T-helper 1 cell treated with Interleukin-12 subunit alpha and Interleukin-12 subunit beta and Interleukin-4 antibody, amounts not matched to agents 30 ng/mL and 1 ng/mL, for 36 hours (primary cell): ENCODE measurements at regions not wholly inside any gene's neighbourhood (a gene's known extent, or its start where the extent isn't known, plus 50 kb on each side); places are given as distances from the start of the nearest gene placed in this dataset.

Experiments
- intact Hi-C: fragments of 100-400 bp; cut with micrococcal nuclease; formaldehyde crosslinking; loops from one replicate; pipeline ENCODE4 v1.15.1; 2024

DNA sequence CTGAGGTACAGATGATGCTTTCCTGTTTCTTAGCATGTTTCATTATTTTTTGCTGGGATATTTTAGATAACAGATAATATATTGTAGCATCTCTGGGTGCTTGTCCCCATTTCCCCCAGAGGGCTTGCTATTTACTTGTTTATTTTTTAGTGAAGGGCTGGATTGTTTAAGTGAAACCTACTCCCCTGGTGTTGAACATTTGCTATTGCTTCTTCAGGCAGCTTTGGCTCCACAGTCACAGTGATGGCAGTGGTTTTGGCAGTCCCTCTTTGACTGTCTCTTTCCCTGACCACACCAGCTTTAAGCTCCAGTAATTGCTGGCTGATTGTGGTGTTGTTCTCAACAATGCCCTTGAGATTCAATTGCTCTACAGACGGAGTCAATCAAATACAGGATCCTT, 128.9 kb downstream of the KLF13 start:
- intact Hi-C loops: no loop called here

DNA sequence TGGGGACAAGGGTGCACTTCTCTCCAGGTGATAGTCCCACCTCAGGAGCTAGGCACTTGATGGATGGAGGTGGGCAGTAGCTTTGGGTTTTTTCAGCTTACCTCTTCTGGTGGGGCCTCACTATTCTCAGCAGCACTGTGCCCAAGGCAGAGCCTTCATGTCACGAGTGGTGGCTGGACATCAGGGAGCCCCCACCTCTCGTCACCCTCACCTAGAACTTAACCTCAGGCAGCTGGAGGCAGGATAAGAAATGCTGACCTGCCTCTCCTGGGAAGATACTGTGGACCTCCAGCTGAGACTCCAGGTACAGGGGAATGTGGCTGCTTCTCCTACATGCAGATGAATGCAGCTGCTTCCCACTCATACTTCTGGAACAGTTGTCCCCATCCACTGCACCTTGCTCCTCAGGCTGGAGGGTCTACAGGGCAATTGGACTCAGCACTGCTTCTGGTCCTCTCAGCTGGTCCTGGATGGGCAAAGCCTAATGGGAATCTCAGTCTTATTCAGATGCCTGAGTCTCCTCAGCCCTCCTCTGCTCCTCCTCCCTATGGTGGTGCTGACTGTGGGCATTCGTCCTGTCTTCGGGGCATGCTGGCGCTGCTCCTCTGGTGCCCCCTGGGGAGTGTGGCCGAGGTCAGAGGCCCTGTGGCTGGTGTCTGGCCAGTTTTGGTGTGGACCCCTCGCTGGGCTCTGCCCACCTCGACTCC, 129.9 kb downstream of the KLF13 start:
- intact Hi-C loops: no loop called here

DNA sequence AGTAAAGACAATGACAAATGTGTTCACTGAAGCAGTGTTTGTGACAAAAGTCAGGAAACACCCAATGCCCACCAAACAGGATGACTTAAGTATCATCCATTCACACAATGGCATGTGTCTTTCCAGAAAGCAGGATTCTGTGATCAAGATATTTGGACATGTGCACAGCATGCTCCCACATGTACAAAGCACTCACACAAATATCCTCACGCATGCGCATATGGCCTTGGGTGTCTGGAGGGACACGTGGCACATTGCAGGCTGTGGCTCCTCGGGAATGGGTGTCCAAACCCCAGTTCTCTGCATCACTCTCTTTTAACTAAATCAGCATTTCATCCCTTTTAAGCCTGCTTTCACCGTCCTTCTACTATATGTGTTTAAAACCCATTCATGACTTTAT, 130.5 kb downstream of the KLF13 start:
- intact Hi-C loops: no loop called here

DNA sequence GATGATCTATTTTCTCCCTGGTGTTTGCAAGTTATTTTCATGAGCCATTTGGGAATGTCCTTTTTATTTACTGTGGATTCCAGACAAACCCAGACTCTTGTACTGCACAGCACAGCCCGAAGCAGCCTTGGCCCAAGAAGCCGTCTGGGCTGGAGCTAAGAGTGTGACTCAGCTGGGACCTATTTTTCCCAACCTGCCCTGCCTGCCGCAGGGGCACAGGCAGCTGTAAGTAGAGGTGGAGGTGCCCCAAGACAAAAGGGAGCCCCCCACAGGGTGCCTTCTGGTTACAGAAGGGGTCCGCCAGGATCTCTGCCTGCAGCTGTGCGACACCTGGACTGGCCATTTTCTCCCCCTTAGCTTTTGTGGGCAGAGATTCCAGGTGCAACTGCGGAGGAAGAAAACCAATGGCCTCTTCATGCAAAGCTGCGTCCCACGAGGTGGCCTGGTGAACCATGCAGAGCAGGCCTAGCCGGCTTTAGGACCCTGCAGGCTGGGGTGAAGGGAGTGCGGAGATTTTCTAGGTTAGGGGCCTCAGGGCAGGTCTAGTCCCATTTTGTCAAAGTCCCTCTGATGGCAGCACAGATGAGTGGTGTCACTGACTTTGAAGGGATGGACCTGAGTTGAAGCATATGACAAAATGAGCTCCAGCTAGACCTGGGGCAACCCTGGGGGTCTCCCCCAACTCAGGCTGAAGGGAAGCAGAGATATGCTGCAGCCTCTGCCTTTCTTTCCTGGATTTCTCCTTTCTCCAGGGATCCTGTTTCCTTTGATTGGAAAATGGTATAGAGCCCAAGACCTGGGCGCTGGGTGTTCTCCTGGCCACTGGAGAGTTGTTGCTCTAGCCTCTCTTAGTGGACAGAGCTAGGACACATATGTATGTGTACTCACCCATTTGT, 131.2 kb downstream of the KLF13 start:
- intact Hi-C loops: loop anchor here (2.0 kb wide), 1 partner anchor 13 kb away; no protein-coding TSS in a partner anchor

DNA sequence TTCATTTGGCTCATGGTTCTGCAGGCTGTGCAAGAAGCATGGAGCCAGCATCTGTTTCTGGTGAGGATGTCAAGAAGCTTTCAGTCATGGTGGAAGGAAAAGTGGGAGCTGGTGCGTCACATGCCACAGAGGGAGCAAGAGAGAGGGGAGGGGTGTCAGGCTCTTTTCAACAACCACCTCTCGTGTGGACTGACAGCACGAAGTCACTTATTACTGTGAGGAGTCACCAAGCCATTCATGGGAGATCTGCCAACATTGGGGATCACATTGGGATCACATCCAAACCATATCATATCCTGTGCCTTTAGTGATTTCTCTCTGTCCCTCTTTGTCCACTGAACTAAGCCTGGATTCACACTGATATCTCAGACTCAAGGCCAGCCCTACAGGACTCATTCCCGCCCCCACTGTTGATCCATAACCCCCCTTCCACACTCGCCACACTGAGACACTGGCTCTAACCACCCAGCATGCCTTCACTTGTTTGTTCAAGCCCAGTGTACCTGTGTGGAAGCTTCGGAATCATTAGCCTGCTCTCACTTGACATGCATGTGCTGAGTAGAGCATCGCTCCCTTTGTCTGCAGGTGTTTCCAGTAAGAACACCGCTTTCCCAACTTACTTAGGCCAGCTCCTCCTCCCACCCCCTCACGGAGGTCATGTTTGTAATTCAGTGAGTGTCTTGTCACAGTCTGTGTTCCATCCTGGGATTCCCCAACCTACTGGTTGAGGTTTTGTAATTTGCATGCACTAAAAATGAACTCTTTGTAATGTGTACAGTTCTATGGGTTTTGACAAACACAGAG, 132.2 kb downstream of the KLF13 start:
- intact Hi-C loops: loop anchor here (1.0 to 2.0 kb wide), 5 partner anchors 14 to 71 kb away; no protein-coding TSS in a partner anchor

DNA sequence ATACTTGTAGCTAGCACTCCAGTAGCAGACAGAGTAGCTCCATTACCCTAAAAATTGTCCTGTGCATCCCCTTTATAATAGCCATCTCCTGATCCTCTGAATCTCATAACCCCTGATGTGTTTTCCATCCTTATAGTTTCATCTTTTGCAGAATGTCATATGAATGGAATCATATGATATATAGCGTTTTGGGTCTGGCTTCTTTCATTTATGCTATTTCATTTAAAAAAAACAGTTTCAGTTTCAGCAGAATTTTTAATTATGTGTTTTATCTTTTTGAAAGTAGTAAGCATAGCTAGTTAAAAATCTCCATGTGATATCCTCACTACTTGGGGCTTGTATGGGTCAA, 132.7 kb downstream of the KLF13 start:
- intact Hi-C loops: loop anchor here (1.0 to 2.0 kb wide), 5 partner anchors 14 to 72 kb away; no protein-coding TSS in a partner anchor

DNA sequence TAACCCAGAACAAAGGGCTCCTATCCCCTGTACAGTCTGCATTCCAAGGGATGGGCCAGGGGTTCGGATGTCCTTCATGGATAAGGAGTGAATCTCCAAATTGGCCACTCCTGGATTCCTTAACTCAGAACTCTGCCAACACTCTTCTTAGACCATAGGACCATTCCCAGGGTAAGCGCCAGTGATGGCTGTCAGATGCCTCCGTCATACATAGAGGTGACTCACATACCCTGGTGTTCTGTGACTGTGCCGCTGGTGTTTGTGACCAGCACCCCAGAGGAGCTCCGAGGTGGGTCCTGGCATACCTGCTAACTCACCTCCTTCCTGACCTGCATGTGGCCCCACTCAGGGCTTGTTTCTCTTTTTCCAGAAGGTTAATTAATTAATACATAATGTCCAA, 134.7 kb downstream of the KLF13 start:
- intact Hi-C loops: no loop called here

DNA sequence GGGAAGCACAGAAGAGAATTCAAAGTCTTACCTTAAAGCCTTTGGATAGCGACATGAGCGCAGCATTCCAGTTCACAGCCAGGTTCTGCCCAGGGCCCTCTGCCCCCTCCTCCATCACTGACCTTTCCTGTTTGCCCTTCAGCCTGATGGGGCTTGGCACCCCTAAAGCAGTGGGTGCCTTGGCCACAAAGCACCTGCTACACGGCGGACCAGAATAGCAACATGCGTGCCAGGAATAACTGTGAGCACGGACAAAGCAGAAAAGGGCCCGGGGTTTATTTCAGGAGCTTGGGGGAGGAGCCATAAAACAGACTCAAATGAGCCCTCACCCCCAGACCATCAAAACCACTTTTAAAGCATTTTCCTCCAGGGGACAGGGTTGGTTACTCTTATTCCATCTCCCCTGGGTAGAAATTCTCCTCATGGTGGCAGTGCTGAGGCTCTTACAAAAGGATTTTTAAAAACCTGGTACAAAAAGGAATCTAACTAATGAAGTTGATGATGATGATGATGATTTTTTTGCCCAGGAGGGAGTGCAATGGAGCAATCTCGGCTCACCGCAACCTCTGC, 135.4 kb downstream of the KLF13 start:
- intact Hi-C loops: no loop called here

DNA sequence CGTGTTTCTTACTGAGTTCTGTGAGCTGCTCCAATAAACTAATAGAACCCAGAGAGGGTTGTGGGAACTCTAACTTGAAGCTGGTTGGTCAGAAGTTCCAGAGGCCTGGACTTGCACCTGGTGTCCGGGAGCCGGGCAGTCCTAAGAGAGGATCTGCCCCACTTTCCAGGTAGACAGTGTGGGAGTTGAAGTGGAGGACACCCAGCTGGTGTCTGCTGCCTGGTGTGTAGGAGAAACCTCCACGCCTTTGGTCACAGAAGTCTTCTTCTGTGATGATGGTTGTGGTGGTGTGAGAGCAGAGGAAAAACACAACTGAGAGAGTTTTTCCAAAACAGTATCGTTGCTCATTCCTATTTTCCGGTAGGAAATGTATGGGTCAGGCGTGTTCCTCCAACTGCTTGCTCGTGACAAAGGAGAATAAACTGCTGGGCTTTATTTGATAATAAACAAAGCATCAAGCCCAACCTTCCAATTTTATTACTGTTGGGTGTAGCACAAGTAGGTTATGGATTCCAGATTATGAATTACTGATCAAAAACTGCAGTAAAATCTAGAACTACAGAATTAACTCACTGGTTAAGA, 137.0 kb downstream of the KLF13 start:
- intact Hi-C loops: no loop called here

DNA sequence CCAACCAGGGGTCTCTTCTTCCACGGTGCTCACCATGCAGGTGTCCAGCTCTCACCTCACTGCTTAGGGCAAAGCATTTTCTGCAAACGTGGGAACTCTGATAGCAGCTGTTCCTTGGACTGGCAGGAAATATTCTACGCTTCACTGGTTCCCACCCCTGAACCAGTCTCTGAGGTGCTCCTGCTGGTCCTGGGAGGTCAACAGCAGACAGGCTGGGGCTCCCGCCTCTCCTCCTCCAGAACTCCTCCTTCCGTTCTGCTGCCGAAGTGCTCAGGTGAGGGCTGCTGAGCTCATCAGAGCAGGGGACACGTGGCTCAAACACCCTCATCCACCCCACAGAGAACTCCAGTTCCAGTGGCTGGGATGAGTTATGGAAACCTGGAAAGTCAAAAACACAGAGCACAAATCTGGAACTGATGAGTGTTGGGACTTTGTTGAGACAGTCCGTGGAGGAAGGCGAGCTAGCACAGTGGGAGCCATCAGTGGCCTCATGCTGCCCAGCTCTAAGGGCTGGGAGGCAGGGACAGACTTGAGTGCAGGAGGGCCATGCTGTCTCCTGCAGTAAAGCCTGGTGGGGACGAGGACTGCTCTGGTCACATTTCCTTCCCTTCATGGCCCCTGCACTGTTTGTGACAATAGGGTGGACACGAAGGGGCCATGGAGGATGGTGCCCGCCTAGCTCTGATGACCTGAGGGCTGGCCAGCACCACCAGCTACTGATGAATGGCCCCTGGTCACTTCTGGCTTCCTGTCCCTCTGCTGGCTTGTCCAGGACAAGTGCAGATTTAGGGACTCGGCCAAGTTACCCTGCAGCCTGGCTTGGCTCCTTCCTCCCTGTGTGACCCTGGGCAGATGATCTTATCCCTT, 137.8 kb downstream of the KLF13 start:
- intact Hi-C loops: no loop called here

DNA sequence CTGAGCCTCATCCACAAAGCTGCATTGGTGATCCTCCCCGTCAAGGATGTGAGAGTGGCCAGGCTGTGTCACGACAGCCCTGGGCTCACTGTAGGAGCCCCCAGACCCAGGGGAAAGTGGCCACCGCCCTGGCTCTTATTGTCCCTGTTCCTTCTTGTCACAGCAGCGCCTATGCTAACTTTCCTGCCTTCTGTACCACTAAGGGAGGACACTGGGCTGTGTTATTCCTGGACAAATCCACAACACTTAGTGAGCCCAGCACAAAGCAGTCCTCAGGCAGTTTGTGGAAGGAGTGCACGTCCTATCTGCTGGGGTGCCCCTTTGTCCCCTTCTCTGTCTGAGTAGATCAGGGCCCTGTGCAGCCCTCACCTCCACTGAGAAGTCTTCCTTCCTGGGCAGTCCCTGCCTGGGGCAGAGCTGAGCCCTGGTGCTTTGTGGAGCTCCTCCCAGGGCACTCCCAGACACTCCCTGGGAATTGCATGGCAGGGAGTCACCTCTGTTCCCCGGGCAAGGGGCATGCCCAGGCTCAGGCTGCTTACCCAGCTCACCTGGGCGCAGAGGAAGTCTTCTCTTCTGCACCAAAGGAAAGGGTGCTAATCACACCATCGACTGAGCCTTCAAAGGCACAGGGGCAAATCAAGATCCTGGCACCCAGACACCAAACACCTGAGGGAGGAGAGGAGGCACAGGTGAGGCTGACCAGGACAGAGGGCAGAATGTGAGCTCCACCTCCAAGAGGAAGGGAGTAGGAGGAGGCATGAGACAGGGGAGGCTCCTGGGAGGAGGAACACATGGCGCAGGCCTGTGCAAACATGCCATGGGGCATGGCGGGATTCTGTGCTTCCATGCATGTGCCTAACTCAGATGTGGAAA, 138.7 kb downstream of the KLF13 start:
- intact Hi-C loops: no loop called here

DNA sequence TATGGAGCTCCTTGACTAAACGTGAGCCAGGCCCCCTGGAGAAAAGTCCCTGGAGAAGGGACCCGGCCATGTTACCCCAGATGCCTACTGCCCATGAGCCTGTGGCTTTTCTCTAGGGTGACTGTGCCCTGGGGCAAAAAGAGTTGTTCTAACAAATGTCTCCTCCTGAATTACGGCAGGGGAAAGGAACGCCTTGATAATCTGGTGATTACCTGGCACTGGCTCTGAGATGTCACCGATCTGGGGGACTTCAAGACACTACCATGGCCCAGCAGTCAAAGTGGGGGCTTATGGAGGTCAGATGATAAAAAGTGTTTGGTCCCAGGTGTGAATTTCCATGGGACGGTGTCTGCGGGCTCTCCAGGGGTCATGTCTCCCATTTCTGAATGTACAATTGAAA, 140.7 kb downstream of the KLF13 start:
- intact Hi-C loops: no loop called here

DNA sequence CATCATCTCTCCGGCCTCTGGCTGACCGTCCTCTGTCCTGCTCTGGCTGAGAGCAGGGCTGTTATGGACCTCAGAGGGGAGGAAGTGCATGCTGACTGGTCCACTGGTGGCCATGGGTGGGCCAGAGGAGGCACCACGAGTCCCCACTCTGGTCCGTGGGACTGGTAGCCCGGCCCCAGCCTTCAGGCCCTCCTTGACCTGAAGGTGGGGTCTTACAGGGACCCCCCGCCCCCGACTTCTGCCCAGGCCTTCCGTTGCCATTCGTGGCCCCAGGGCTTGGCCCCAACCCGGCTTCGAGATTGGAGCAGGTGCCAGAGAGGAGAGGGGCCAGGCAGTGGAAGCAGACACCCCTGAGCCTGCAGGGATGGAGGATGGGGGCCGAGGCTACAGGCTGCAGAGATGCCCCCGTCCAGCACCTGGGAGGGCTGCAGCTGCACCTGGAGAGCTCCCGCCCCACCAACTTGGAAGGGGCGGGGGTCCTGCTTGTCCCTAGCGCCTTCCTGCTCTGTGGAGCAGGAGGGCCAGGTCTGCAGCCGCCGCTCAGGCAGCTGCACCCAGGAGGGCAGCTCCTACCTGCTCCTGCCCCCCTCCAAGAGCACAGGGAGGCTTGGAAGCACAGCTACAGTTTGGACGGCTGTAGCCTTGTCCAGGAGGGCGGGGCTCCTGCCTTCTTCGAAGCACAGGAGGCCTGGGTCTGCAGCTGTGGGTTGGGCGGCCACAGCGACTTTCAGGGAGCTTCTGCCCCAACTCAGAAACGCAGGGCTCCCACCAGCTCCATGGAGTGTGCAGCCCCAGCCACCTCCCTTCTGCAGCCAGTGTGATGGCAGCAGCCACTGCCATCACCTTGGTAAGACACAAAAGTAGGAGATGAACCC, 142.5 kb downstream of the KLF13 start:
- intact Hi-C loops: no loop called here

DNA sequence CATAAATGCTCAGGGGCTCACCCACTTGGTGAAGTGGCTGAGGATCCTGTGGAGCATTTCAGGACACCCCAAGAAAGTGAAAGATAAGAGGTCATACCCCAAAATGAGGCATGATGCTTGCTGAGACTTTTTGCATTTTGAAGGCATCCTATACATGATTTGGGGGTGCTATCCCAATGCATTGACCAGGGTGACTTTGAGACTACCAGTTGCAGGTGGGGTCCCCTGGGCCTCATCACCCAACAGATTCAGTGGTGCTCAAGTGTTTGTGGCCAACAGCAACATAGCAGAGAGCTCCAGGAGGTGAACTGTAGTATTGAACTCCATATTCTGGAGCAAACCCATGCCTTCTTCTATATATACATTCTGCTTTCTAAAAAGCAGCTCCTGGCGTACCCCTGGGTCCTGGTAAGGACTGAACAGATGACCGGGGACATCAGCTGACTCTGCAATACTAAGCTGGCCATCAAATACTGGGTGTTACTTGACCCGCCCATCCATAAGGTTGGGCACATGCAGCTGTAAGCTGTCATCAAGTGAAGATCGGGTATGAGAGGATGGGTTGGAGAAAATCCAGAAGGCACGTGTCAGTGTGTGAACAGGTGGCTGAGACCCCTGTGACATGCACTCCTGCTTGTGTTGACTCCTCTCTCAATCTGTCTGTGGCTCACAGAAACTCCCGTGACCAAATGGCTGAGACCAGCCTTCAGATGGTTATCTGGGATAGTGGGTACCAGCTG, 143.3 kb downstream of the KLF13 start:
- intact Hi-C loops: loop anchor here (5.0 kb wide), 3 partner anchors 83 to 253 kb away; partner anchors contain the start of gene KLF13

DNA sequence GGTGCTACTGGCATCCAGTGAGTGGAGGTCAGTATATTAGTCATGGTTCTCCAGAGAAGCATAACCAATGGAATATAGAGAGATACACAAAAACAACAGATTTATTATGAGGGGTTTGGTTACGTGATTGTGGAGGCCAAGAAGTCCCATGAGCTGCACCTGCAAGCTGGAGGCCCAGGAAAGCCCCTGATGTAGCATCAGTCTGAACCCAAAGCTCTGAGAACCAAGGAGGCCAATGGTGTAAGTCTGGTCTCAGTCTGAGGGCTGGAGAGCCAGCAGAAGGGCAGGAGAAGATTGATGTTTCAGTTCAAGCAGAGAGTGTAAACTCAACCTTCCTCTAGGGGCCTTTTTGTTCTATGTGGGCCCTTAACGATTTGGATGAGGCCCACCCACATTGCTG, 144.1 kb downstream of the KLF13 start:
- intact Hi-C loops: loop anchor here (5.0 kb wide), 3 partner anchors 83 to 253 kb away; partner anchors contain the start of gene KLF13

DNA sequence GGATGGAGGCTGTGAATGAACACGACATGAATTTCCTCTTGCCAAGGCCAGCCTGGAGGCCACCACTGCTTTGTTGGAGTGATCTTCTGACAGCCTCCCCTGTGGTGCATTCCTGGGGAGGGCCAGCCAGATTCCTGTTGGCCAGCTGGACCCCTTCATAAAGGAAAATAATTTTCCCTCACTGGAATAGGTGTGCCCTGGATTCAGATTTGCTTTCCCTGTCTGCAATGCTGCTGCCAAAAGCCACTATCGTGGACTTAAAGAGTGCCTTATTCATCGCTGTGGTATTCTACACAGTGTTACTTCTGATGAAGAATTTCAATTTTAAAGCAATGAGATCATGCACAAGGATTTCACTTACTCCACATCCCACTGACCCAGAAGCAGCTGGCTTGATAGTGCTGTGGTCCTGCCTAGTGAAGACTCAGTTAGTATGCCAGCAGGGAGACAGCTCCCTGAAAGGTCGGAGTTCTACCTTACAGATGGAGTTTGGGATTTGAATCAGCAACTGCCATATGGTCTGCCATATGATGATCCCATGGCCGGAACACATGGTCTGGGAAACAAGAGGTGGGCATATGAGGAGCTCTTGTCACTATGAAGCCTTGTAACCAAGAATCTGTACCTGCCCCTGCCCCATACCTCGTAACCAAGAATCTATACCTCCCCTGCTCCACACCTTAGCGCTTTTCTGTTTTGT, 145.2 kb downstream of the KLF13 start:
- intact Hi-C loops: loop anchor here (2.0 to 5.0 kb wide), 4 partner anchors 17 to 255 kb away; partner anchors contain the start of gene KLF13
